ENCODE measurements at regions not wholly inside any gene's neighbourhood (a gene's known extent, or its start where the extent isn't known, plus 50 kb on each side); places are given as distances from the start of the nearest gene placed in this dataset.

DNA sequence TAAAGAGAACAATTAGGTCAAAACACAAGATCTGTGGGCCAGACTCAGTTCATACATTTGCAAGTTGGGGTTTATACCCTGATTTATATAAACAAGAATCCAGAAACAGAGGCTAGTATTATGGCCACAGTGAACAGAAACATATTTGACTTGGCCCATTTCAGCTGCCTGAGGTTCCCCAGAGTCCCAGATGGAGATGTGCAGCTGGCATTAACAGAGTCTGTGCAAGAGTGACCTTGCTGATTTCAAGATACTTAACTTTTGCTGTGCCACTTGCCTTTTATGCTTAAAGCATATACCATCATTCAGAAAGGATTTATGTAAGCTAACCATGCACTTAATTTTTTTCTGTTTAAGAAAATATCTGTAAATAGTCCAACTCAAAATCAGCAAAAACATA, 636.3 kb downstream of the TRIB2 start:
- H4K91ac ChIP-seq (replicated peaks; ENCODE audit: insufficient read length, low read length) = no peak overlapping the region
- no peak overlapping the region for H2BK12ac ChIP-seq (ENCODE audit: low read depth, low read length)
- H4K20me1 ChIP-seq (replicated peaks in 1 of 2; ENCODE audit: control insufficient read depth in 1 of 2, insufficient read depth in 2 of 2, low read length in 2 of 2) = no peaks in the 10 kb centered on the region
- no peaks in the 10 kb centered on the region for H3K23me2 ChIP-seq (ENCODE audit: low read depth, low read length)
- no peaks in the 10 kb centered on the region for H3K79me2 ChIP-seq (ENCODE audit: control insufficient read depth in 1 of 2, insufficient read depth in 2 of 2, low read length in 2 of 2)
- H2BK5ac ChIP-seq (ENCODE audit: low read depth, low read length) = no peak overlapping the region
- no peak overlapping the region for H3K9ac ChIP-seq (replicated peaks in 1 of 4; ENCODE audit: extremely low read depth in 1 of 4, low read depth in 3 of 4, low read length in 3 of 4)
- no peak overlapping the region for H2AFZ ChIP-seq (ENCODE audit: low read length)
- FAIRE-seq (no peak), DNase-seq (ENCODE audit: low read depth in 1 of 2, low spot score in 2 of 2) (no peak)
- H3K4me3 ChIP-seq (ENCODE audit: extremely low read depth in 1 of 4, insufficient read depth in 2 of 4, low read depth in 3 of 4, low read length in 4 of 4) = no peak overlapping the region
- no peak overlapping the region for H2AK5ac ChIP-seq (ENCODE audit: low read depth, low read length)
- TF ChIP-seq FOSL1 (IDR thresholded peaks at IDR 0.05; ENCODE audit: insufficient read depth, low read depth, low read length) = no peak
- TF ChIP-seq MAFK (IDR thresholded peaks at IDR 0.05; ENCODE audit: low read depth, low read length) = no peak
- no peak for TF ChIP-seq YY1 (IDR thresholded peaks at IDR 0.05; ENCODE audit: low read depth, low read length)
- TF ChIP-seq TBP (IDR thresholded peaks at IDR 0.05; ENCODE audit: low read depth, low read length) = no peak
- TF ChIP-seq KDM5A (IDR thresholded peaks at IDR 0.05; ENCODE audit: low read length) = no peak
- no peak for TF ChIP-seq SIX5 (IDR thresholded peaks at IDR 0.05; ENCODE audit: low read depth, low read length)
- no peak overlapping the region for H3K23ac ChIP-seq (ENCODE audit: insufficient read length)
- H3K79me1 ChIP-seq (ENCODE audit: low read depth, low read length) = no peaks in the 10 kb centered on the region
- H3K4me1 ChIP-seq (replicated peaks in 1 of 4; ENCODE audit: control insufficient read depth in 3 of 4, insufficient read depth in 4 of 4, low read length in 3 of 4) = no peaks in the 10 kb centered on the region
- no peak overlapping the region for H2BK20ac ChIP-seq (ENCODE audit: low read length)
- peaks cover 0 to 19% of the 10 kb centered on the region in 2 experiments; a peak in 1 of 4 replicates for H3K9me3 ChIP-seq (ENCODE audit: insufficient read depth in 2 of 2, low read depth in 1 of 2, low read length in 1 of 2)
- no peak overlapping the region for H3K56ac ChIP-seq (replicated peaks; ENCODE audit: insufficient read length, low read depth, low read length)
- no peak overlapping the region for H3K14ac ChIP-seq (ENCODE audit: insufficient read length)
- no peak overlapping the region for H3K27ac ChIP-seq (ENCODE audit: low read depth, low read length)
- H4K8ac ChIP-seq (ENCODE audit: extremely low read depth, insufficient read depth, low read length) = no peak overlapping the region
- H3K4me2 ChIP-seq (ENCODE audit: insufficient read depth in 1 of 2, low read depth in 2 of 2, low read length in 2 of 2) = no peak overlapping the region
- H3K18ac ChIP-seq (ENCODE audit: extremely low read depth, low read length) = no peak overlapping the region
- H3K36me3 ChIP-seq (ENCODE audit: control insufficient read depth in 2 of 4, insufficient read depth in 4 of 4, low read length in 3 of 4) = no peaks in the 10 kb centered on the region
- ChIA-PET CTCF (ENCODE audit: partially characterized antibody) (no interaction called here), POLR2A (ENCODE audit: partially characterized antibody) (no interaction called here)
- H3K27me3 ChIP-seq (replicated peaks in 1 of 4; ENCODE audit: control insufficient read depth in 3 of 4, extremely low read depth in 1 of 4, insufficient read depth in 3 of 4, low read length in 3 of 4) = no peaks in the 10 kb centered on the region
- H2BK15ac ChIP-seq (ENCODE audit: low read length) = no peak overlapping the region
- H2BK120ac ChIP-seq (replicated peaks; ENCODE audit: low read depth, low read length) = no peak overlapping the region
- H3K4ac ChIP-seq (replicated peaks; ENCODE audit: insufficient read length, low read depth, low read length) = no peak overlapping the region
- H4K5ac ChIP-seq (ENCODE audit: insufficient read length, low read depth, low read length) = no peak overlapping the region

Data from H1 (cell line).